ENCODE measurements at regions not wholly inside any gene's neighbourhood (a gene's known extent, or its start where the extent isn't known, plus 50 kb on each side); places are given as distances from the start of the nearest gene placed in this dataset.

DNA sequence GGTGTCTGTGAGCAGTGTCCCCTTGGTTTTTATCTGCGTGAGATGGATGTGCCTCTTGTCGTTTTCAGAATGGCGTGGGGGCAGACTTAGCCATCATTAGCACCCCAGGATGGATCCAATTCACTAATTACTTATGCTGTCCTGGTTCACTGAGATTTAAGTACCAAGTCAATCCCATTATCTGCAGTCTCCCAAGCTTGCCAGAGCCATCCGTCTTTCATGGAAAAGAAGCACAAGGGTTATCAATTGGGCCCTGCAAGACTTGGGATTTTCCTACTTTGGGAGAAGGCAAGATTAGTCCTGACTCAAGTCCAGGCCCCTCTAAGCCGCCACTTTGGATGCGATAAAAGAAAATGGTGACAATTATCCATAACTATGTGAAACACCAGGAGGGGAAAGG is 404.0 kb downstream of the TMEM182 start:
- no peaks in the 10 kb centered on the region for H3K4me1 ChIP-seq
- no peak overlapping the region for H3K4me3 ChIP-seq
- no peak overlapping the region for H3K4me2 ChIP-seq
- H3K27me3 ChIP-seq = no peaks in the 10 kb centered on the region
- H3K9me3 ChIP-seq (replicated peaks in 1 of 11) = no peaks in the 10 kb centered on the region
- H3K36me3 ChIP-seq = no peaks in the 10 kb centered on the region
- TF ChIP-seq Cebpa-rat (IDR thresholded peaks at IDR 0.05) = no peak
- H3K27ac ChIP-seq = no peak overlapping the region
- no peak overlapping the region for H3K9ac ChIP-seq
- H4K20me1 ChIP-seq = no peaks in the 10 kb centered on the region

DNA sequence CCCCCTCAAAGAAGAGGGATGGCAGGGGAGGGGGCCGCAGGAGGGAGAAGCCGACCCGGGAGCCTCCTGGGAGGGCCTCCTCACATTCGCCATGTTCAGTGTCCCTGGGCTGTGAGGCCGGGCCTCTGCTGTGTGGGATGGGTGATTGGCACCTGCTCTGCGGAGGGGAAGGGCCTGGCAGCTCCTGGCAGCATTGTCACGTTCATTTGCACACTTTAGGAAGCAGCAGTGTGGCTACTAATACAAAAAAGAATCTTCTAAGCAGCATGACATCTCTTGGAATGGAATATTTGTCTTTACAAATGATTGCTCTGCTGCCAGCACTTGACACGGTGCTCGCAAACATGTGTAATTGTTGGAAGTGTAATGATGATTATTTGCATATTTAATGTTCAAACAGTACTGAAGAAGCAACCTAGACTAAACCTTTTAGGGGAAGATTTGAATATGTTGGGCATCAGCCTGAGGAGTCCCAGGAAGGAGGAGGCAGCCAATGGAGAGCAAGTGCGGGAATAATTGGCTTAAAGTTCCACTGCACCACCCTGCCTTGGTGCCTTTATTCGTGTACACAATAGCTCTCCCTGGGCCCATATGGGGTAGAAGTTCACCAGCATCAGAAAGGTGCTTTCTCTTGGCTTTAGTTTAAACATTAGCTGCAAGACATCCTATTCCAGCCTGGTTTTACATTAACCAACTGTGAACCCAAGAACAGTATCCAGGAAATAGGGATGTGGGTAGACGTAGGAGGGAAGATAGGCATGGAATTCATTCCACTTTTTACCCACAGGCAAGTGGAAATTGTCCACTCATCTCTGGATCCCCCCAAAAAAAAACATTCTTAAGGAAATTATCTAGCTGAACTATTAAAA is 404.9 kb downstream of the TMEM182 start:
- H3K9me3 ChIP-seq (replicated peaks in 1 of 11) = no peaks in the 10 kb centered on the region
- no peaks in the 10 kb centered on the region for H3K27me3 ChIP-seq
- no peaks in the 10 kb centered on the region for H4K20me1 ChIP-seq
- H3K4me1 ChIP-seq = no peaks in the 10 kb centered on the region
- no peak overlapping the region for H3K9ac ChIP-seq
- H3K36me3 ChIP-seq = no peaks in the 10 kb centered on the region
- H3K4me3 ChIP-seq = no peak overlapping the region
- H3K27ac ChIP-seq = no peak overlapping the region
- no peak for TF ChIP-seq Cebpa-rat (IDR thresholded peaks at IDR 0.05)
- H3K4me2 ChIP-seq = no peak overlapping the region

DNA sequence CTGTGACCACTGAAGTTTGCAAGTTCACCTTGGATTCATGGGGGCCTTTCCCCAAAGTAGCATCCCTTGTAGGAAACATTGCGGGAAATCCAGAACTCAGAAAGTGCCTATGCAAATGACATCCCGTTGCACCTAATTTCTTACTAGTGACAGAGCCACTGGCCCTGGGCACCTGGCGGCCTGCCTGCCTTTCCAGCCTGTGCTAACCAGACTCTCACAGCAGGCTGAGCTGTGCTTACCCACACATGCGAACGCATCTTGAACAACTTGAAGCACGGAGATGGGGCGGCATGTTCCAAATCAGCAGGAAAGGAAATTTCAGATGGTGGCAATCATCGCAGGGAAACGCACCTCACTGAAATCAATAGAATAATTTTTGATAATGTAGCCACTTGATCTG is 405.8 kb downstream of the TMEM182 start:
- no peak for TF ChIP-seq Cebpa-rat (IDR thresholded peaks at IDR 0.05)
- no peaks in the 10 kb centered on the region for H4K20me1 ChIP-seq
- H3K27ac ChIP-seq = no peak overlapping the region
- H3K4me2 ChIP-seq = no peak overlapping the region
- peaks cover 0 to under 1% (median 0%) of the 10 kb centered on the region in 11 experiments; a peak in 1 of 22 replicates for H3K9me3 ChIP-seq (replicated peaks in 1 of 11)
- no peaks in the 10 kb centered on the region for H3K27me3 ChIP-seq
- no peaks in the 10 kb centered on the region for H3K4me1 ChIP-seq
- no peak overlapping the region for H3K4me3 ChIP-seq
- H3K36me3 ChIP-seq = no peaks in the 10 kb centered on the region
- H3K9ac ChIP-seq = no peak overlapping the region

DNA sequence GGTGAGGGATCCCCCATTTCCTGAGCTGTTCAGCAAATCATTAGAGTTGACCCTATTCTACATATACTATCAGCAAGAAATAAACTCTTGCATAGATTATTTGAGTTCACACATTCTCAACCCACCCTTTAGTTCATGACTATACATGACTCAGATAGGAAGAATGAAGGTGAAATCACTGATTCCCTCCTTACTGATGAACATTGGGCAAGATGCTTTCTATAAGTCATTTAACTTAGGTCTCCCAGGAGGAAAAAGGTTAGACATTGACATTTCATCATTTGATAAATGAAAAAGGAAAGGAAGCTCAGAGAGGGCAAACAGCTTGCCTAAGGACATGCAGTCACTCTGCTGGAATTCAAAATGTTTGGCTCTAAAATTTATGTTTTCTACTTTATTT is 408.0 kb downstream of the TMEM182 start:
- Histone ChIP-seq H3K27me3 (no peaks in the 10 kb centered on the region), H3K36me3 (no peaks in the 10 kb centered on the region)

DNA sequence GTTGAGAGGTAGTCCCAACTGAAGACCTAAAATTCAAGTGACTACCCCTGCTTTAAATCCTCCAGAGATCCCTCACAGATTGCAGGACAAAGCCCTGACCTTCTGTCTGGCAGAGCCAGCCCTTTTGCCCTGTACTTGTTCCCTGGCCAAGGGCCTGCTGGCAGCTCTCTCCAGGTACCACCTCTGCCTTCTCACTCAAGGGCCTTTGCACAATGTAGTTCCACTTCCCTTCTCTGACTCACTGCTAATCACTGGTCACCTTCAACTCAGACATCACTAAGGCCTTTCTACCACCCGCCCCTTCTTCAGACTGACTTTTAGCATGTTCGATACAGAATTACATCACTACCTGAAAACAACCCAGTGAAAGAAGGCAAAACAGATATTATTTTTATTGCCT is 411.0 kb downstream of the TMEM182 start:
- no peaks in the 10 kb centered on the region for H3K4me1 ChIP-seq

More for the DNA sequence above, 408.0 kb downstream of the TMEM182 start:
- Histone ChIP-seq H3K4me1 (no peaks in the 10 kb centered on the region), H3K4me2 (no peak overlapping the region), H3K9me3 (replicated peaks in 1 of 11) (peaks cover 0 to 5% (median 0%) of the 10 kb centered on the region in 11 experiments; a peak in 1 of 22 replicates), H4K20me1 (no peaks in the 10 kb centered on the region), H3K9ac (no peak overlapping the region), H3K27ac (no peak overlapping the region), H3K4me3 (no peak overlapping the region)
- no peak for TF ChIP-seq Cebpa-rat (IDR thresholded peaks at IDR 0.05)

DNA sequence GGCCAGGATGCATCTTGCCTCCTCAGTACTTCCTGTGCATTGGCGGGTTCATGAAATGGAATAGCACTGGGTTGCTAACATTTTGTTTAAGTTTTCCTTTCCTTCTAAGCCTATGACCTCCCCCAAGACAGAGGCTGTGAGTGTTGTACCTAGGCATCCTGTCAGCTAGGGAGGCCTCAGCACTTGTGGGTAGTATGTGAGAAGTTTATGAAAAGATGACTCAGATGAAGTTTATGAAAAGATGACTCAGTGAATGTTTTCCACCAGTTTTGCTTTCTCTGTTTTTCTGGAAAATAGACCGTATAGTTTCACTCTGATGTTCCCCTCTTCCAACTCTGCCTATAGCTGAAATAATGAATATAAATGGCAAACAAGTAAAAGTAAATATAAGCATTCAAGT is 412.9 kb downstream of the TMEM182 start:
- no peak for TF ChIP-seq Cebpa-rat (IDR thresholded peaks at IDR 0.05)
- H4K20me1 ChIP-seq = no peaks in the 10 kb centered on the region
- H3K4me3 ChIP-seq = no peak overlapping the region
- no peak overlapping the region for H3K9ac ChIP-seq
- peaks cover 0 to 5% (median 0%) of the 10 kb centered on the region in 11 experiments; a peak in 1 of 22 replicates for H3K9me3 ChIP-seq (replicated peaks in 1 of 11)
- H3K27ac ChIP-seq = no peak overlapping the region
- H3K27me3 ChIP-seq = no peaks in the 10 kb centered on the region
- H3K4me2 ChIP-seq = no peak overlapping the region
- no peaks in the 10 kb centered on the region for H3K36me3 ChIP-seq
- no peaks in the 10 kb centered on the region for H3K4me1 ChIP-seq

More for the DNA sequence above, 411.0 kb downstream of the TMEM182 start:
- no peak for TF ChIP-seq Cebpa-rat (IDR thresholded peaks at IDR 0.05)
- Histone ChIP-seq H3K27me3 (no peaks in the 10 kb centered on the region), H3K27ac (no peak overlapping the region), H3K4me3 (no peak overlapping the region), H3K4me2 (no peak overlapping the region), H4K20me1 (no peaks in the 10 kb centered on the region), H3K9me3 (replicated peaks in 1 of 11) (peaks cover 0 to 5% (median 0%) of the 10 kb centered on the region in 11 experiments; a peak in 1 of 22 replicates), H3K9ac (no peak overlapping the region), H3K36me3 (no peaks in the 10 kb centered on the region)

DNA sequence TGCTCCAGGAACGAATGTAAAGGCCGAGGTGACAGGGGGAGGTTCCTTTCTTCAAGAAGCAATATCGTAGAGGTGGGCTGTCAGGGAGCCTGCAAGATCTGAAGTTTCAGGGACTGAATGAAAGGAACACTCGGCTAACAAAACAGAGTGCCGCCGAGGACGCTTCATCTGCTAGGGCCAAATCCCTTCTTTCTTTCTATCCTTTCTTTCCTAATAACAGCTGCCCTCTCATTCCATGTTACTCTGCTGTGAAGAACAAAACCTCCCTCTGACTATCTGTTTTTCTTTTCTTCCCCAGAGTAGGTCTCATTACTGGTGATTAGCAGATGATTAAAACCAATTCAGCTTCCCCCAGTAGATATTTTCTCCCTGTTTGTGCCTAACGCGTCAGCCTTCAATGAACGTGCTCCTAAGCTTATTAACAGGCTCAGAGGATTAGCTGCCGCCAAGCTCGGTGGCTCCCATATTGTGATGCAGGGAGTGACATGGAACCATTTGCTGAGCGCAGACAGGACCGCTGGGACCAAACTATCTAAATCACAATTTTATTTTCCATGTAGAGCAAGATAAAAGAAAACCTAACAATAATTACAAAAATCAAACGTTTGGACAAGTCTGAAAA is 414.6 kb downstream of the TMEM182 start:
- no peak for TF ChIP-seq Cebpa-rat (IDR thresholded peaks at IDR 0.05)
- Histone ChIP-seq H3K27me3 (no peaks in the 10 kb centered on the region), H3K36me3 (no peaks in the 10 kb centered on the region)

DNA sequence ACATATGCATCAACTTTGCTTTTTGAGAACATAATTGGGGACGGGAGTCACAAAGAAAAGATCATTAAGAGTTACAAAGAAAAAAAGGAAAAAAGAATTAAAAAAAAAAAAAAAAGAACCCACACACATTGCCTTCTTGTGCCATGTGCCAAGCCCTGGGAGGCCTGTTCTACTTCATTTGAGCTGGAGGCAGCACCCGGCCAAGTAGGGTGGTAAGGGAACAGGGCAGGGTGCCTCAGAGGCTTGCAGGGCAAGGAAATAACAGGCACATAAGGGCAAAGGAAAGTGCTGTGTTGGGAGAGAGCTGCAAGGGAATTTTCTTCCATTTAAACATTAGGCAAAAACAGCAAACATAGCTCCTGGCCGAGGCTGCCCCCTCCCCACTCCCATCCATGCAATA is 418.0 kb downstream of the TMEM182 start:
- Histone ChIP-seq H3K36me3 (no peaks in the 10 kb centered on the region), H3K4me2 (no peak overlapping the region), H4K20me1 (no peaks in the 10 kb centered on the region), H3K27me3 (no peaks in the 10 kb centered on the region), H3K27ac (no peak overlapping the region), H3K9me3 (replicated peaks in 1 of 11) (no peaks in the 10 kb centered on the region), H3K4me3 (no peak overlapping the region), H3K9ac (no peak overlapping the region), H3K4me1 (no peaks in the 10 kb centered on the region)
- no peak for TF ChIP-seq Cebpa-rat (IDR thresholded peaks at IDR 0.05)

More for the DNA sequence above, 414.6 kb downstream of the TMEM182 start:
- H3K4me1 ChIP-seq = no peaks in the 10 kb centered on the region
- no peak overlapping the region for H3K4me3 ChIP-seq
- no peak overlapping the region for H3K9ac ChIP-seq
- no peak overlapping the region for H3K27ac ChIP-seq
- H4K20me1 ChIP-seq = no peaks in the 10 kb centered on the region
- no peak overlapping the region for H3K4me2 ChIP-seq
- peaks cover 0 to 5% (median 0%) of the 10 kb centered on the region in 11 experiments; a peak in 1 of 22 replicates for H3K9me3 ChIP-seq (replicated peaks in 1 of 11)

DNA sequence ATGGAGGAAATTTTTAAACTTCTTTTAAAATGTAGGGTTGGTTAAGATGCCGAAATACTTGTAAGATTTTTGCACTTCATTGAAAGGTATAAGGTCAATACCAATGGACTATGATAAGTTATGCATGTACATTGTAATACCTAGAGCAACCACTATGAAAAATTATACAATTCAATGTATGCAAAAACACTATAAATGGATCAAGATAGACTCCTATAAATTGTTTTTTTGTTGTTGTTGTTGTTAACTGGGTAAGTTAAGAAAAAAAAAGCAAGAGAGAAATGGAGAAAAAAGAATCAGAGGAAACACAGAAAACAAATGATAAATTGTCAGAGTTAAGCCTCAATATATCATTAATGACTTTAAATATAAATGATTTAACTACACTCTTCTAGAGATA is 421.2 kb downstream of the TMEM182 start:
- no peak overlapping the region for H3K27ac ChIP-seq
- H4K20me1 ChIP-seq = no peaks in the 10 kb centered on the region
- H3K36me3 ChIP-seq = no peaks in the 10 kb centered on the region
- H3K27me3 ChIP-seq = no peaks in the 10 kb centered on the region
- H3K9ac ChIP-seq = no peak overlapping the region
- H3K4me3 ChIP-seq = no peak overlapping the region
- H3K4me1 ChIP-seq = no peaks in the 10 kb centered on the region
- peaks cover 0 to 9% (median 0%) of the 10 kb centered on the region in 11 experiments; a peak in 5 of 22 replicates for H3K9me3 ChIP-seq (replicated peaks in 1 of 11)
- H3K4me2 ChIP-seq = no peak overlapping the region
- no peak for TF ChIP-seq Cebpa-rat (IDR thresholded peaks at IDR 0.05)
